IMR-90 (cell line): ENCODE measurements at regions not wholly inside any gene's neighbourhood (a gene's known extent, or its start where the extent isn't known, plus 50 kb on each side); places are given as distances from the start of the nearest gene placed in this dataset.
A peak's percentile ranks its signal among the peaks of the same experiment; 100 is the strongest.

Experiments
- ATAC-seq: fragments of 200-7000 bp; cut with Tn5 transposase; 2 replicates; pipeline ENCODE4 v1.9.1; 2020; ENCODE audit warnings: low read depth, mild to moderate bottlenecking, moderate library complexity
- BruUV-seq: library from RNA; stranded (reverse); fragments of 400-500 nt; replicated peaks from 2 replicates; lab custom pipeline; 2021; lab: Mats Ljungman, UMichigan
- CTCF ChIA-PET: fragments of 300-600 bp; formaldehyde crosslinking; extraction: SDS; loops from one replicate; lab custom pipeline; 2021; ENCODE audit warnings: antibody characterized with exemption; lab: Yijun Ruan, JAX
- POLR2A ChIA-PET: fragments of 300-600 bp; sonication (Branson Sonifier 250); formaldehyde crosslinking; loops from one replicate; lab custom pipeline; 2022; ENCODE audit warnings: antibody characterized with exemption; ENCODE audit not compliant: unreplicated experiment; lab: Charles Lee
- DNase-seq: peaks from one replicate; pipeline ENCODE4 v3.0.0; 2013
- H2AFZ ChIP-seq: replicated peaks from 2 replicates; pipeline ENCODE3; 2013; ENCODE audit warnings: low read length, mild to moderate bottlenecking; ENCODE audit not compliant: poor library complexity
- H2AK5ac ChIP-seq: 2 replicates; pipeline ENCODE4 v1.6.1; 2013; ENCODE audit warnings: low read depth, low read length, inconsistent platforms
- H2AK9ac ChIP-seq: replicated peaks from 2 replicates; pipeline ENCODE3; 2013; ENCODE audit warnings: mild to moderate bottlenecking, low read depth, low read length, moderate library complexity; ENCODE audit not compliant: poor library complexity
- H2BK120ac ChIP-seq: 2 replicates; pipeline ENCODE4 v1.6.1; 2013; ENCODE audit warnings: low read depth, low read length, inconsistent platforms
- H2BK15ac ChIP-seq: 3 replicates; pipeline ENCODE4 v1.6.1; 2013; ENCODE audit warnings: low read depth, low read length, inconsistent platforms
- H2BK20ac ChIP-seq: 2 replicates; pipeline ENCODE4 v1.6.1; 2013; ENCODE audit warnings: low read depth, mild to moderate bottlenecking, inconsistent platforms, low read length, moderate library complexity
- H2BK5ac ChIP-seq: 2 replicates; pipeline ENCODE4 v1.6.1; 2013; ENCODE audit warnings: mild to moderate bottlenecking, low read depth, low read length, inconsistent platforms; ENCODE audit not compliant: poor library complexity, severe bottlenecking
- H3K14ac ChIP-seq: replicated peaks from 2 replicates; pipeline ENCODE4 v1.6.1; 2013; ENCODE audit warnings: low read depth, low read length, inconsistent platforms
- H3K18ac ChIP-seq: 2 replicates; pipeline ENCODE4 v1.6.1; 2013; ENCODE audit warnings: low read depth, low read length, control low read depth
- H3K23ac ChIP-seq: 2 replicates; pipeline ENCODE4 v1.6.1; 2013; ENCODE audit warnings: low read depth, low read length, inconsistent platforms
- H3K27ac ChIP-seq: 2 replicates; pipeline ENCODE4 v1.5.1; 2013; ENCODE audit warnings: mild to moderate bottlenecking, control low read depth, low read length; ENCODE audit not compliant: insufficient read depth
- H3K27me3 ChIP-seq: 2 replicates; pipeline ENCODE4 v1.6.1; 2013; ENCODE audit warnings: low read length; ENCODE audit not compliant: control insufficient read depth, insufficient read depth
- H3K36me3 ChIP-seq: 2 replicates; pipeline ENCODE4 v1.6.1; 2013; ENCODE audit warnings: low read length, mixed read lengths; ENCODE audit not compliant: control insufficient read depth, insufficient read depth
- H3K4ac ChIP-seq: 2 replicates; pipeline ENCODE4 v1.6.1; 2013; ENCODE audit warnings: low read depth, low read length, inconsistent platforms
- H3K4me1 ChIP-seq: 2 replicates; pipeline ENCODE4 v1.6.1; 2013; ENCODE audit warnings: low read length, mixed read lengths; ENCODE audit not compliant: control insufficient read depth, insufficient read depth
- H3K4me2 ChIP-seq: 2 replicates; pipeline ENCODE4 v1.6.1; 2013; ENCODE audit warnings: low read depth, mild to moderate bottlenecking, control low read depth, low read length, moderate library complexity
- H3K4me3 ChIP-seq: 2 replicates; pipeline ENCODE4 v1.5.1; 2013; ENCODE audit warnings: low read depth, mild to moderate bottlenecking, control low read depth, low read length, moderate library complexity; ENCODE audit not compliant: insufficient read depth
- H3K56ac ChIP-seq: 2 replicates; pipeline ENCODE4 v1.6.1; 2013; ENCODE audit warnings: low read length, inconsistent platforms; ENCODE audit not compliant: insufficient read depth; ENCODE audit errors: extremely low read depth
- H3K79me1 ChIP-seq, 2 experiments: 2 replicates each; pipeline ENCODE4 v1.6.1; 2013; ENCODE audit warnings: low read length in 2 of 2, inconsistent platforms in 1 of 2, low read depth in 1 of 2
- H3K9ac ChIP-seq: 2 replicates; pipeline ENCODE4 v1.6.1; 2013; ENCODE audit warnings: low read depth, low read length, control low read depth
- H3K9me1 ChIP-seq: 2 replicates; pipeline ENCODE4 v1.6.1; 2013; ENCODE audit warnings: low read length, inconsistent platforms; ENCODE audit not compliant: insufficient read depth
- H3K9me3 ChIP-seq: 2 replicates; pipeline ENCODE4 v1.6.1; 2013; ENCODE audit warnings: low read length; ENCODE audit not compliant: control insufficient read depth, insufficient read depth
- H4K20me1 ChIP-seq: 2 replicates; pipeline ENCODE4 v1.6.1; 2013; ENCODE audit warnings: low read length, inconsistent platforms; ENCODE audit not compliant: insufficient read depth
- H4K5ac ChIP-seq: 2 replicates; pipeline ENCODE4 v1.6.1; 2013; ENCODE audit warnings: mild to moderate bottlenecking, low read depth, low read length, control low read depth
- H4K8ac ChIP-seq, 2 experiments: 2 replicates each; pipeline ENCODE4 v1.6.1; 2013; ENCODE audit warnings: low read depth in 2 of 2, low read length in 2 of 2, control low read depth in 1 of 2, inconsistent platforms in 1 of 2
- H4K91ac ChIP-seq: 2 replicates; pipeline ENCODE4 v1.6.1; 2013; ENCODE audit warnings: low read depth, low read length, inconsistent platforms; ENCODE audit not compliant: insufficient read depth
- BHLHE40 ChIP-seq: fragments of 150-350 bp; IDR thresholded peaks from 2 replicates; pipeline ENCODE4 v1.6.1; 2016; ENCODE audit warnings: mild to moderate bottlenecking, low read depth, low read length
- CEBPB ChIP-seq: IDR thresholded peaks from 2 replicates; pipeline ENCODE4 v1.6.1; 2012; ENCODE audit warnings: low read depth, low read length, improper control_type of control experiment
- CHD1 ChIP-seq: IDR thresholded peaks from 2 replicates; pipeline ENCODE4 v1.6.1; 2012; ENCODE audit warnings: low read depth, low read length, improper control_type of control experiment
- FOS ChIP-seq: fragments of 150-350 bp; IDR thresholded peaks from 2 replicates; pipeline ENCODE4 v1.6.1; 2016; ENCODE audit warnings: low read depth, low read length
- MAFK ChIP-seq: IDR thresholded peaks from 2 replicates; pipeline ENCODE4 v1.6.1; 2012; ENCODE audit warnings: low read depth, low read length, improper control_type of control experiment
- MAZ ChIP-seq: IDR thresholded peaks from 2 replicates; pipeline ENCODE4 v1.6.1; 2012; ENCODE audit warnings: low read depth, mild to moderate bottlenecking, low read length, improper control_type of control experiment, moderate library complexity, borderline replicate concordance
- MXI1 ChIP-seq: IDR thresholded peaks from 2 replicates; pipeline ENCODE4 v1.6.1; 2012; ENCODE audit warnings: low read depth, mild to moderate bottlenecking, low read length, moderate library complexity, borderline replicate concordance
- NFE2L2 ChIP-seq: fragments of 150-350 bp; IDR thresholded peaks from 2 replicates; pipeline ENCODE4 v1.6.1; 2016; ENCODE audit warnings: low read depth, mild to moderate bottlenecking, low read length
- POLR2A ChIP-seq: IDR thresholded peaks from 2 replicates; pipeline ENCODE4 v1.6.1; 2012; ENCODE audit warnings: mild to moderate bottlenecking, low read depth, low read length
- RAD21 ChIP-seq: IDR thresholded peaks from 2 replicates; pipeline ENCODE4 v1.6.1; 2012; ENCODE audit warnings: low read length, improper control_type of control experiment
- RCOR1 ChIP-seq: IDR thresholded peaks from 2 replicates; pipeline ENCODE4 v1.6.1; 2012; ENCODE audit warnings: mild to moderate bottlenecking, low read length, improper control_type of control experiment; ENCODE audit not compliant: insufficient replicate concordance
- RFX5 ChIP-seq: IDR thresholded peaks from 2 replicates; pipeline ENCODE4 v1.8.0; 2012; ENCODE audit warnings: low read depth, mild to moderate bottlenecking, low read length, moderate library complexity
- SMC3 ChIP-seq: fragments of 150-350 bp; IDR thresholded peaks from 2 replicates; pipeline ENCODE4 v1.6.1; 2016; ENCODE audit warnings: low read depth, mild to moderate bottlenecking, antibody characterized with exemption, low read length, moderate library complexity
- WGBS, 2 experiments: methylation state at CpG; one replicate each; pipeline versions ENCODE4 v1.1.5 to v1.1.7; 2013; ENCODE audit warnings: missing lambda C conversion rate in 2 of 2; ENCODE audit not compliant: insufficient read length in 1 of 2; ENCODE audit errors: extremely low coverage in 2 of 2; 5-methylcytosine and 5-hydroxymethylcytosine counted together
- dilution Hi-C: fragments of 300-500 bp; cut with HindIII; formaldehyde crosslinking; loops from one replicate; pipeline ENCODE4 v1.14.3; 2018; ENCODE audit warnings: low sequenced_read_pairs; ENCODE audit not compliant: unreplicated experiment
- in situ Hi-C: fragments of 300-500 bp; cut with MboI; formaldehyde crosslinking; loops from 3 replicates; pipeline ENCODE4 v1.14.3; 2019; ENCODE audit warnings: low sequenced_read_pairs, inconsistent platforms, mixed read lengths
- intact Hi-C: fragments of 100-400 bp; cut with micrococcal nuclease; formaldehyde crosslinking; loops from 2 replicates; pipeline ENCODE4 v1.10.0; 2022
- TF ChIP-seq, protein P1 (sequence below): conservative IDR thresholded peaks from 2 replicates; pipeline ENCODE4 v1.5.1; 2012; ENCODE audit warnings: mild to moderate bottlenecking, low read depth, low read length, improper control_type of control experiment
- TF ChIP-seq, protein P2 (sequence below): fragments of 150-350 bp; IDR thresholded peaks from 2 replicates; pipeline ENCODE4 v1.6.1; 2016; ENCODE audit warnings: low read depth, mild to moderate bottlenecking, low read length, moderate library complexity, borderline replicate concordance
- TF ChIP-seq, protein P3 (sequence below): fragments of 150-350 bp; IDR thresholded peaks from 2 replicates; pipeline ENCODE4 v1.6.1; 2017; ENCODE audit warnings: mild to moderate bottlenecking, antibody characterized with exemption, low read length, low read depth

DNA sequence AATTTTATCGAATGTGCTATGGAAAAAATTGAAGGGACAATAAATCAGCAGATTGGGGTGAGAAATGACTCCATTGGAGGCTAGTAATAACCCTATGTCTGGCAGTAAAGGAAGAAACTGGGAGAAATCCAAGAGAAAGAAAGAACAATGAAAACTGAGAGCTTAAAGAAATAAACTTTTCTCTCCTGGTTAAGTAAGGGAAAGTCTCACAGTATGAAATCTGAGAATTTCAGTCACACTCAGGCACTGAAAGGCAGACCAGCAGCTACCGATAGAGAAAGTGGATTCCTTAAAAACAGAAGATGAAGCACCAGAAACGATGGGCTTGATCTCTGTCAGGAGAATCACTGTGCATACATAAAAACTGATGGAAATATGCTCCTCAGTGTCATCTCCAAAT, 404.2 kb downstream of the PLPP3 start:
- no TSS peak for BruUV-seq
- Histone ChIP-seq H3K27me3 (no peaks in the 10 kb centered on the region), H3K9me3 (no peaks in the 10 kb centered on the region), H2AK5ac (no peak overlapping the region), H4K8ac (no peak overlapping the region), H2AFZ (no peak overlapping the region), H3K23ac (no peak overlapping the region), H3K4ac (no peak overlapping the region), H4K91ac (no peak overlapping the region), H2BK5ac (no peak overlapping the region), H3K4me2 (no peak overlapping the region; the same call in 1 of the 2 replicates), H3K79me1 (no peaks in the 10 kb centered on the region), H2BK15ac (no peak overlapping the region), H3K14ac (no peak overlapping the region), H2BK20ac (no peak overlapping the region), H3K56ac (no peak overlapping the region), H4K20me1 (no peaks in the 10 kb centered on the region), H2AK9ac (no peak overlapping the region), H3K9ac (no peak overlapping the region), H2BK120ac (no peak overlapping the region), H3K36me3 (no peaks in the 10 kb centered on the region), H3K9me1 (no peaks in the 10 kb centered on the region; the same call in 1 of the 2 replicates), H3K4me1 (peaks cover 5% of the 10 kb centered on the region; the same call in 1 of the 2 replicates), H4K5ac (no peak overlapping the region), H3K4me3 (no peak overlapping the region), H3K27ac (no peak overlapping the region), H3K18ac (no peak overlapping the region)
- intact Hi-C loops = no loop called here
- dilution Hi-C loops = no loop called here
- CTCF ChIA-PET = no interaction called here
- POLR2A ChIA-PET = no interaction called here
- peak; percentile 24; the same call in 1 of the 2 replicates for ATAC-seq
- TF ChIP-seq, protein P1, sequence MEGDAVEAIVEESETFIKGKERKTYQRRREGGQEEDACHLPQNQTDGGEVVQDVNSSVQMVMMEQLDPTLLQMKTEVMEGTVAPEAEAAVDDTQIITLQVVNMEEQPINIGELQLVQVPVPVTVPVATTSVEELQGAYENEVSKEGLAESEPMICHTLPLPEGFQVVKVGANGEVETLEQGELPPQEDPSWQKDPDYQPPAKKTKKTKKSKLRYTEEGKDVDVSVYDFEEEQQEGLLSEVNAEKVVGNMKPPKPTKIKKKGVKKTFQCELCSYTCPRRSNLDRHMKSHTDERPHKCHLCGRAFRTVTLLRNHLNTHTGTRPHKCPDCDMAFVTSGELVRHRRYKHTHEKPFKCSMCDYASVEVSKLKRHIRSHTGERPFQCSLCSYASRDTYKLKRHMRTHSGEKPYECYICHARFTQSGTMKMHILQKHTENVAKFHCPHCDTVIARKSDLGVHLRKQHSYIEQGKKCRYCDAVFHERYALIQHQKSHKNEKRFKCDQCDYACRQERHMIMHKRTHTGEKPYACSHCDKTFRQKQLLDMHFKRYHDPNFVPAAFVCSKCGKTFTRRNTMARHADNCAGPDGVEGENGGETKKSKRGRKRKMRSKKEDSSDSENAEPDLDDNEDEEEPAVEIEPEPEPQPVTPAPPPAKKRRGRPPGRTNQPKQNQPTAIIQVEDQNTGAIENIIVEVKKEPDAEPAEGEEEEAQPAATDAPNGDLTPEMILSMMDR = no peak
- TF ChIP-seq MAZ (no peak), CHD1 (no peak), BHLHE40 (no peak), RAD21 (no peak), NFE2L2 (no peak), FOS (no peak), SMC3 (no peak), MXI1 (no peak), CEBPB (no peak), RCOR1 (no peak), POLR2A (no peak), MAFK (no peak), RFX5 (no peak)
- TF ChIP-seq, protein P2, sequence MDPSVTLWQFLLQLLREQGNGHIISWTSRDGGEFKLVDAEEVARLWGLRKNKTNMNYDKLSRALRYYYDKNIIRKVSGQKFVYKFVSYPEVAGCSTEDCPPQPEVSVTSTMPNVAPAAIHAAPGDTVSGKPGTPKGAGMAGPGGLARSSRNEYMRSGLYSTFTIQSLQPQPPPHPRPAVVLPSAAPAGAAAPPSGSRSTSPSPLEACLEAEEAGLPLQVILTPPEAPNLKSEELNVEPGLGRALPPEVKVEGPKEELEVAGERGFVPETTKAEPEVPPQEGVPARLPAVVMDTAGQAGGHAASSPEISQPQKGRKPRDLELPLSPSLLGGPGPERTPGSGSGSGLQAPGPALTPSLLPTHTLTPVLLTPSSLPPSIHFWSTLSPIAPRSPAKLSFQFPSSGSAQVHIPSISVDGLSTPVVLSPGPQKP = no peak
- TF ChIP-seq, protein P3, sequence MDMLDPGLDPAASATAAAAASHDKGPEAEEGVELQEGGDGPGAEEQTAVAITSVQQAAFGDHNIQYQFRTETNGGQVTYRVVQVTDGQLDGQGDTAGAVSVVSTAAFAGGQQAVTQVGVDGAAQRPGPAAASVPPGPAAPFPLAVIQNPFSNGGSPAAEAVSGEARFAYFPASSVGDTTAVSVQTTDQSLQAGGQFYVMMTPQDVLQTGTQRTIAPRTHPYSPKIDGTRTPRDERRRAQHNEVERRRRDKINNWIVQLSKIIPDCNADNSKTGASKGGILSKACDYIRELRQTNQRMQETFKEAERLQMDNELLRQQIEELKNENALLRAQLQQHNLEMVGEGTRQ = no peak
- 60% methylated on average over 1 of the region's 3 CpGs; no CpG with 5 or more reads in 1 of the 2 experiments for WGBS, 2 experiments
- peak; percentile 45 for DNase-seq
- in situ Hi-C loops = no loop called here
